OCI-LY7 (cell line): ENCODE measurements at regions not wholly inside any gene's neighbourhood (a gene's known extent, or its start where the extent isn't known, plus 50 kb on each side); places are given as distances from the start of the nearest gene placed in this dataset.

Experiments used
- CTCF ChIP-seq: fragments of 200-600 bp; sonication (generic); conservative IDR thresholded peaks from 2 replicates; pipeline ENCODE4 v1.5.1; 2014; ENCODE audit warnings: mild to moderate bottlenecking, antibody characterized with exemption, low read length, moderate library complexity, mixed read lengths
- EZH2phosphoT487 ChIP-seq: fragments of 200-600 bp; sonication (generic); IDR thresholded peaks from 2 replicates; pipeline ENCODE4 v1.6.1; 2018; ENCODE audit warnings: low read depth, borderline replicate concordance, mild to moderate bottlenecking, mixed run types, antibody characterized with exemption, low read length, moderate library complexity, mixed read lengths

GRCh38 chr11:70713988-70714665, 315.8 kb downstream of the CTTN start:
- no peak for TF ChIP-seq CTCF
- no peak for TF ChIP-seq EZH2phosphoT487
